Large intestine (tissue), 3 donors: ENCODE measurements at regions not wholly inside any gene's neighbourhood (a gene's known extent, or its start where the extent isn't known, plus 50 kb on each side); places are given as distances from the start of the nearest gene placed in this dataset.

Source experiments
- DNase-seq, 2 donors: peaks; one replicate each; pipeline versions ENCODE4 v3.0.0 to v3.0.0-alpha.2; 2013
- H3K27ac ChIP-seq: one replicate; pipeline ENCODE4 v1.5.1; 2013; ENCODE audit warnings: low read length
- H3K27me3 ChIP-seq: 2 replicates; pipeline ENCODE4 v1.6.1; 2013; ENCODE audit warnings: low read length; ENCODE audit not compliant: control insufficient read depth, insufficient read depth
- H3K36me3 ChIP-seq: 2 replicates; pipeline ENCODE4 v1.6.1; 2013; ENCODE audit warnings: low read length; ENCODE audit not compliant: control insufficient read depth, insufficient read depth
- H3K4me1 ChIP-seq: one replicate; pipeline ENCODE4 v1.6.1; 2013; ENCODE audit warnings: low read length; ENCODE audit not compliant: control insufficient read depth, insufficient read depth
- H3K4me3 ChIP-seq: one replicate; pipeline ENCODE4 v1.5.1; 2013; ENCODE audit warnings: low read length
- H3K9me3 ChIP-seq: one replicate; pipeline ENCODE4 v1.6.1; 2013; ENCODE audit warnings: mild to moderate bottlenecking, low read depth, low read length, moderate library complexity; ENCODE audit not compliant: control insufficient read depth
- WGBS: methylation state at CpG from one replicate; pipeline ENCODE4 v1.1.5; 2013; ENCODE audit warnings: low lambda C conversion rate; ENCODE audit not compliant: insufficient coverage; 5-methylcytosine and 5-hydroxymethylcytosine counted together

GRCh38 chr2:204313256-204313655 lies 232.0 kb upstream of the PARD3B start:
- H3K27ac ChIP-seq, result no peak overlapping the region
- no peak for DNase-seq
- no peaks in the 10 kb centered on the region for H3K27me3 ChIP-seq
- no peaks in the 10 kb centered on the region for H3K36me3 ChIP-seq
- H3K4me3 ChIP-seq, result no peak overlapping the region
- no peaks in the 10 kb centered on the region for H3K4me1 ChIP-seq
- no peaks in the 10 kb centered on the region for H3K9me3 ChIP-seq
- WGBS, result 86% methylated on average over 1 of the region's 1 CpG

DNA sequence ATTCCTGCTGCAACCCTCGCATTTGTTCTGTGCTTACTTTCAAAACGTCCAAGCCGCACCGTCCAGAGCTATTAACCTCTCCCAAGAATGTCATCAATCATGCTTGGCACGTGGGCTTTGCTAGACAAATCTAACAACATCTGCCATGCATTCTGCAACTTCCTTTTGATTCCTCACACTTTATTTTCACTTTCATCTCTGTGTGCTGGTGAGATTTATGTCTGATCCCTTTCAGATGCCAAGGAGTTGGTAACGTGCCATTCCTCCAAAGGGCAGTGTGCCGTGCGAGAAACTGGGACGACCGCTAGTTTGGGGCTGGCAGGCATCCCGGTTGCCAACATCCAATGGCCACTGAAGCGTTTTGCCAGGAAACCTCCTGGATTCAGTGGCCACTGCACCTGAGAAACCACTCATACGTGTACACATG lies 230.0 kb upstream of the PARD3B start:
- DNase-seq, result no peak
- Histone ChIP-seq H3K4me1 (no peaks in the 10 kb centered on the region), H3K4me3 (no peak overlapping the region), H3K36me3 (no peaks in the 10 kb centered on the region), H3K9me3 (no peaks in the 10 kb centered on the region), H3K27ac (no peak overlapping the region), H3K27me3 (no peaks in the 10 kb centered on the region)
- 40% methylated on average over 3 of the region's 13 CpGs for WGBS

GRCh38 chr2:204317640-204318039 lies 227.6 kb upstream of the PARD3B start:
- no CpG with 5 or more reads among the region's 5 CpGs for WGBS

GRCh38 chr2:204321027-204321800 lies 224.1 kb upstream of the PARD3B start:
- no peak overlapping the region for H3K4me3 ChIP-seq
- no peaks in the 10 kb centered on the region for H3K9me3 ChIP-seq
- no peak overlapping the region for H3K27ac ChIP-seq
- H3K4me1 ChIP-seq, result no peaks in the 10 kb centered on the region
- no peak for DNase-seq
- no peaks in the 10 kb centered on the region for H3K27me3 ChIP-seq
- H3K36me3 ChIP-seq, result no peaks in the 10 kb centered on the region
- 100% methylated on average over 1 of the region's 10 CpGs for WGBS

More at GRCh38 chr2:204317640-204318039, 227.6 kb upstream of the PARD3B start:
- Histone ChIP-seq H3K27me3 (no peaks in the 10 kb centered on the region), H3K4me1 (no peaks in the 10 kb centered on the region), H3K9me3 (no peaks in the 10 kb centered on the region), H3K4me3 (no peak overlapping the region), H3K36me3 (no peaks in the 10 kb centered on the region), H3K27ac (no peak overlapping the region)
- DNase-seq, result no peak

DNA sequence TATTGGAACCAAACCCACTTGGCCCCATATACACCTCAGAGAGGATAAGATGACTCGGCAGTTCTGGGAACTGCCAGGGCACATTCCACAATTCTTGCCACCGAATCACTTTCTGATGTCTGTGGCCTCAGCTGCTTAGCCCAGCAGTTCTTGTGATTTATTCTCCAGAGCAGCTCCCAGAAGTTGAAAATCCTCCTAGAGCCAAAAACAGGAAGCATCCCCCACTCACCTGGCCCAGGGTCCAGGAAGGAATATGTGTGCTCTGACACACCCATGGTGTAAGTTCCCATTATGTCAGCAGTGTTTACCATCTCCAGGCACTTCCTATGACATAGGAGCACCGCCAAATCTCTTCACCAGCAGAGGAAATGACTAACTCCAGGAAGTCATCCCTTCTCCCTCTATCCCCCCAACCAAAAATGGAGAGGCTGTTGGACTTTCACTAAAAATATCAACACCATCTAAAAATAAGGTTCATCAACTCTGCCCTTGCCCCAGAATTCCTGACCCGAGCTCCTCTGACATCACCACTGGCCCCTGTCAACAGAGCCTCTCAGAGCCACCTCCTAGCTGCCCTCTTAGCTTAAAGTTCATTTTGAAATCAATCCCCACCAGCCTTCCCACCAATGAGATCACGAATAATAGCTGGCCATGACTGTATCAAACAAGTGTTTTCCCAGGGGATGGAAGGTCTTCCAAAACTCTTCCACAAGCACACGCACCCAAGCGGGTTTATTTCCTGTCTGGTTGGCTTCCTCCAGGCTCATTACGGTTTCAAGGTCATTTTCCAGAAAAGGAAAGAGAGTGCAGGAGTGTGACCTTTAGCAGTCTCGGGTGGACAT lies 223.1 kb upstream of the PARD3B start:
- no peak overlapping the region for H3K4me3 ChIP-seq
- no peaks in the 10 kb centered on the region for H3K36me3 ChIP-seq
- no peak overlapping the region for H3K27ac ChIP-seq
- no peaks in the 10 kb centered on the region for H3K9me3 ChIP-seq
- no peaks in the 10 kb centered on the region for H3K4me1 ChIP-seq
- H3K27me3 ChIP-seq, result no peaks in the 10 kb centered on the region
- peak in 1 of 2 donors; percentile 12 for DNase-seq
- no CpG with 5 or more reads among the region's 9 CpGs for whole genome bisulfite sequencing

- Histone ChIP-seq H3K9me3 (no peaks in the 10 kb centered on the region), H3K36me3 (no peaks in the 10 kb centered on the region), H3K27ac (no peak overlapping the region), H3K27me3 (no peaks in the 10 kb centered on the region), H3K4me3 (no peak overlapping the region), H3K4me1 (no peaks in the 10 kb centered on the region)
- peak; percentile 75 to 78 for DNase-seq
- no CpG with 5 or more reads among the region's 7 CpGs for WGBS
These were observed 219.8 kb upstream of the PARD3B start for GRCh38 chr2:204325468-204325867.

DNA sequence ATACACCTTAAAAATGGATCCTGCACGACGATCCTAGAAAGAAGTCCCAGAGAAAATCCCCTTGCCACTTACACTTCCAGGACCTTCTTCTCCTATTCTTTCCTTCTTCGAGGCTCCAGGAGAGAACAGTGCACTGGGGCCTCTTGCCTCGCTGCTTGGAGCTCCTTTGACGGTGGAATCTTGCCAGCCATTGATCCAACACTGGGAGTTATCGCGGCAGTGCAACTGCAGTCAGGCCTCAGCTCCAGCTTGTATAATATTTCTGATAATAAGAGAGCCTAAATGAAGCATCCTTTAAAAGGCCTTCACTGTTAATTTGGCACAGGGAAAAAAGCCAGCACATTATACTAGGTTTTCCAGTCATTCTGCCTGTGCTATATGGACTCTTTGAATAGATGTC lies 216.9 kb upstream of the PARD3B start:
- no peak overlapping the region for H3K27ac ChIP-seq
- no peak overlapping the region for H3K4me3 ChIP-seq
- H3K4me1 ChIP-seq, result no peaks in the 10 kb centered on the region
- no peak for DNase-seq
- WGBS, result no CpG with 5 or more reads among the region's 7 CpGs
- H3K9me3 ChIP-seq, result no peaks in the 10 kb centered on the region
- H3K36me3 ChIP-seq, result no peaks in the 10 kb centered on the region
- H3K27me3 ChIP-seq, result no peaks in the 10 kb centered on the region

DNA sequence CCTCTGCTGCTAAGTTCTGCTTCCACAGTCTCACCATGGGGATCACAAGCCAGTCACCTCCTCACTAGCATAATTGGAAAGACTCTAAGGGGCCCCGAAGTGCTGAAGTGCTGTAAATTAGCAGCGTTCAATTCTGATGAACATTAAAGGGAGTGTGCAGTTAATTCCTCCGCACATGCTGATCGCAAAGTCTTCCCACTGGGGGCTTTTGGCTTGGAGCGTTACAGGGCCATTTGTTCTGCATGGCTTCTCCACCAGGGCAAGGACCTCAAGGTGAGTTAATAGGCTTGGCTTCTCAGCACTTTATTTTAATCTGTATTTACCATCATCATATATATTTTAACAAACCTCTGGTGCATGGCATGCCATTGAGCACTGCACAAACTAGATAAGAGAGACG lies 216.3 kb upstream of the PARD3B start:
- no peak overlapping the region for H3K27ac ChIP-seq
- no peaks in the 10 kb centered on the region for H3K9me3 ChIP-seq
- no CpG with 5 or more reads among the region's 6 CpGs for WGBS
- no peak for DNase-seq
- H3K4me3 ChIP-seq, result no peak overlapping the region
- no peaks in the 10 kb centered on the region for H3K36me3 ChIP-seq
- H3K4me1 ChIP-seq, result no peaks in the 10 kb centered on the region
- no peaks in the 10 kb centered on the region for H3K27me3 ChIP-seq

- 93% methylated on average over 3 of the region's 4 CpGs for WGBS
- Histone ChIP-seq H3K36me3 (no peaks in the 10 kb centered on the region), H3K27ac (no peak overlapping the region), H3K9me3 (no peaks in the 10 kb centered on the region), H3K27me3 (no peaks in the 10 kb centered on the region), H3K4me1 (no peaks in the 10 kb centered on the region), H3K4me3 (no peak overlapping the region)
- DNase-seq, result no peak
These were observed 215.7 kb upstream of the PARD3B start for GRCh38 chr2:204329532-204329931.

GRCh38 chr2:204331180-204331579 lies 214.1 kb upstream of the PARD3B start:
- WGBS, result no CpG with 5 or more reads among the region's 6 CpGs
- no peaks in the 10 kb centered on the region for H3K4me1 ChIP-seq
- no peak overlapping the region for H3K4me3 ChIP-seq
- no peaks in the 10 kb centered on the region for H3K9me3 ChIP-seq
- H3K27me3 ChIP-seq, result no peaks in the 10 kb centered on the region
- no peaks in the 10 kb centered on the region for H3K36me3 ChIP-seq
- DNase-seq, result no peak
- no peak overlapping the region for H3K27ac ChIP-seq
